GM18511 (cell line): ENCODE measurements at regions not wholly inside any gene's neighbourhood (a gene's known extent, or its start where the extent isn't known, plus 50 kb on each side); places are given as distances from the start of the nearest gene placed in this dataset.
A peak's percentile ranks its signal among the peaks of the same experiment; 100 is the strongest.

Experiments
- ATAC-seq: cut with Tn5 transposase; IDR thresholded peaks from one replicate; pipeline ENCODE4 v1.9.1; 2021; ENCODE audit warnings: mild to moderate bottlenecking, moderate library complexity; ENCODE audit not compliant: unreplicated experiment

- ATAC-seq: no peak
Measured at GRCh38 chr12:43044241-43044640, 454.7 kb upstream of the PRICKLE1 start.

- no peak for ATAC-seq
Measured at GRCh38 chr12:43038991-43039390, 449.4 kb upstream of the PRICKLE1 start.

GRCh38 chr12:43029971-43030370, 440.4 kb upstream of the PRICKLE1 start:
- ATAC-seq: no peak

GRCh38 chr12:43028826-43029225, 439.3 kb upstream of the PRICKLE1 start:
- ATAC-seq: no peak

- ATAC-seq: no peak
Measured at GRCh38 chr12:43022838-43023237, 433.3 kb upstream of the PRICKLE1 start.

- ATAC-seq: peak; percentile 31
Measured at GRCh38 chr12:43015090-43015737, 425.7 kb upstream of the PRICKLE1 start.

GRCh38 chr12:43011383-43011926, 421.9 kb upstream of the PRICKLE1 start:
- ATAC-seq: peak; percentile 91

GRCh38 chr12:43009846-43010240, 420.3 kb upstream of the PRICKLE1 start:
- no peak for ATAC-seq

GRCh38 chr12:43008953-43009845, 419.7 kb upstream of the PRICKLE1 start:
- no peak for ATAC-seq

GRCh38 chr12:43004908-43005307, 415.4 kb upstream of the PRICKLE1 start:
- no peak for ATAC-seq

GRCh38 chr12:43004141-43004540, 414.6 kb upstream of the PRICKLE1 start:
- ATAC-seq: no peak

- ATAC-seq: no peak
Measured at GRCh38 chr12:42996869-42997431, 407.4 kb upstream of the PRICKLE1 start.

- no peak for ATAC-seq
Measured at GRCh38 chr12:42992826-42993225, 403.3 kb upstream of the PRICKLE1 start.

GRCh38 chr12:42990387-42990786, 400.8 kb upstream of the PRICKLE1 start:
- ATAC-seq: no peak

- ATAC-seq: no peak
Measured at GRCh38 chr12:42987216-42987650, 397.7 kb upstream of the PRICKLE1 start.

GRCh38 chr12:42985506-42985905, 396.0 kb upstream of the PRICKLE1 start:
- ATAC-seq: no peak

GRCh38 chr12:42982828-42983227, 393.3 kb upstream of the PRICKLE1 start:
- no peak for ATAC-seq

- no peak for ATAC-seq
Measured at GRCh38 chr12:42981379-42981778, 391.8 kb upstream of the PRICKLE1 start.

GRCh38 chr12:42980441-42980840, 390.9 kb upstream of the PRICKLE1 start:
- ATAC-seq: no peak

GRCh38 chr12:42979746-42980145, 390.2 kb upstream of the PRICKLE1 start:
- ATAC-seq: no peak

- no peak for ATAC-seq
Measured at GRCh38 chr12:42978708-42979107, 389.2 kb upstream of the PRICKLE1 start.
